Gastroesophageal sphincter (tissue), 3 donors: ENCODE measurements at regions not wholly inside any gene's neighbourhood (a gene's known extent, or its start where the extent isn't known, plus 50 kb on each side); places are given as distances from the start of the nearest gene placed in this dataset.

Experiments used
- CTCF ChIP-seq, 4 experiments: fragments of 200-600 bp in 2 of 4; fragments of 450-650 bp in 2 of 4; sonication (generic) in 1 of 4; IDR thresholded peaks; one replicate each; pipeline ENCODE4 v1.5.1; 2017 to 2019; ENCODE audit warnings: antibody characterized with exemption in 4 of 4, mild to moderate bottlenecking in 2 of 4, moderate library complexity in 2 of 4
- EP300 ChIP-seq: sonication (generic); formaldehyde crosslinking; IDR thresholded peaks from one replicate; pipeline ENCODE4 v1.6.1; 2017; ENCODE audit warnings: antibody characterized with exemption, mild to moderate bottlenecking
- POLR2A ChIP-seq, 2 donors: fragments of 450-650 bp; IDR thresholded peaks; one replicate each; pipeline ENCODE4 v1.6.1; 2017; ENCODE audit warnings: antibody characterized with exemption in 2 of 2, mild to moderate bottlenecking in 2 of 2, moderate library complexity in 1 of 2

DNA sequence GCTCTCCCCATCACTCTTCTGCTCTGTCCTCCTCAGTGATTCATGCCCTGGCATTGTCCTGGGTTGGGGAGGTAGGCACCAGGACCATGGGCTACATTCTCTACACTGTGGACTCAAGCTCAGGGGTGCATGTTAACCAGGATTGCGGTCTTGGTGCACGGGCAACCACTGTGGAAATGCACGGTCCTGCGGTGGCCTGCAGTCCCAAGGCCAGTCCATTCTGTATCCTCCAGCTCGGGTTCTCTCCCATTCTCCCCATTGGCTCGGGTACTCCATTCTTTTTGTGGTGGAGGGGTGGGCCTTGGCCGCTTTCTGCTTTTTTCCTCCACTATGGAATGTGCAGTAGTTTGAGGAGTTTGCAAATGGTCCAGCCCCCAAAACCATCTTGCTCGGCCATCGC, 215.0 kb upstream of the MYT1L start:
- TF ChIP-seq POLR2A (IDR thresholded peaks at IDR 0.05) (no peak), CTCF (IDR thresholded peaks at IDR 0.05) (no peak), EP300 (no peak)
